Caco-2 (cell line): ENCODE measurements at regions not wholly inside any gene's neighbourhood (a gene's known extent, or its start where the extent isn't known, plus 50 kb on each side); places are given as distances from the start of the nearest gene placed in this dataset.

ENCODE experiments used
- BruUV-seq: library from RNA; stranded (reverse); fragments of 400-500 nt; replicated peaks from 2 replicates; lab custom pipeline; 2021; lab: Mats Ljungman, UMichigan
- CTCF ChIA-PET: fragments of 300-600 bp; sonication (Branson Sonifier 250); formaldehyde crosslinking; loops from one replicate; lab custom pipeline; 2022; ENCODE audit warnings: antibody characterized with exemption; lab: Charles Lee
- POLR2A ChIA-PET: fragments of 300-600 bp; sonication (Branson Sonifier 250); formaldehyde crosslinking; loops from one replicate; lab custom pipeline; 2022; ENCODE audit warnings: antibody characterized with exemption; lab: Charles Lee
- DNase-seq, 2 experiments: peaks; one replicate each; pipeline versions ENCODE4 v3.0.0 to v3.0.0-alpha.2; 2020 to 2022
- H3K27me3 ChIP-seq: replicated peaks from 2 replicates; pipeline ENCODE4 v1.6.0; 2011; ENCODE audit warnings: low read length; ENCODE audit not compliant: control insufficient read depth, insufficient read depth
- H3K36me3 ChIP-seq: 2 replicates; pipeline ENCODE4 v1.5.1; 2011; ENCODE audit warnings: low read length; ENCODE audit not compliant: control insufficient read depth, insufficient read depth
- H3K4me1 ChIP-seq: fragments of 250-450 bp; sonication (Bioruptor Pico); 2 replicates; pipeline ENCODE4 v1.5.1; 2020; ENCODE audit warnings: mild to moderate bottlenecking
- H3K4me3 ChIP-seq: 2 replicates; pipeline ENCODE4 v1.5.1; 2011; ENCODE audit warnings: low read depth, mild to moderate bottlenecking, control low read depth, low read length
- H3K9me3 ChIP-seq: fragments of 250-450 bp; sonication (Bioruptor Pico); 2 replicates; pipeline ENCODE4 v1.5.1; 2020; ENCODE audit warnings: mild to moderate bottlenecking, moderate library complexity
- H3K27ac Mint-ChIP-seq: one replicate; pipeline ENCODE4 v1.8.0; 2022; ENCODE audit warnings: mixed read lengths; ENCODE audit not compliant: unreplicated experiment
- H3K27me3 Mint-ChIP-seq: one replicate; pipeline ENCODE4 v1.8.0; 2022; ENCODE audit warnings: mixed read lengths; ENCODE audit not compliant: insufficient read depth, unreplicated experiment
- H3K36me3 Mint-ChIP-seq: one replicate; pipeline ENCODE4 v1.8.0; 2022; ENCODE audit warnings: mild to moderate bottlenecking, mixed read lengths; ENCODE audit not compliant: insufficient read depth, unreplicated experiment
- H3K4me1 Mint-ChIP-seq: one replicate; pipeline ENCODE4 v1.8.0; 2022; ENCODE audit warnings: low read depth, mixed read lengths; ENCODE audit not compliant: unreplicated experiment
- H3K4me3 Mint-ChIP-seq: one replicate; pipeline ENCODE4 v1.8.0; 2022; ENCODE audit warnings: mild to moderate bottlenecking, moderate library complexity, mixed read lengths; ENCODE audit not compliant: unreplicated experiment
- H3K9me3 Mint-ChIP-seq: one replicate; pipeline ENCODE4 v1.8.0; 2022; ENCODE audit warnings: mixed read lengths; ENCODE audit not compliant: unreplicated experiment
- CTCF ChIP-seq, 2 experiments: fragments of 200-600 bp in 1 of 2; IDR thresholded peaks; 1 replicate in 1 of 2; 2 replicates in 1 of 2; pipeline versions ENCODE4 v1.5.1 to v1.8.0; 2011 to 2022; ENCODE audit warnings: antibody characterized with exemption in 1 of 2, control low read depth in 1 of 2, inconsistent platforms in 1 of 2, low read depth in 1 of 2, low read length in 1 of 2, mild to moderate bottlenecking in 1 of 2, moderate library complexity in 1 of 2; ENCODE audit not compliant: insufficient read depth in 1 of 2, severe bottlenecking in 1 of 2, unreplicated experiment in 1 of 2
- intact Hi-C: fragments of 100-400 bp; cut with micrococcal nuclease; formaldehyde crosslinking; loops from one replicate; pipeline ENCODE4 v1.10.0; 2022; ENCODE audit not compliant: unreplicated experiment

GRCh38 chr22:47624252-47625012, 862.0 kb downstream of the TBC1D22A start:
- CTCF ChIA-PET, result no interaction called here
- no peak overlapping the region for H3K4me3 ChIP-seq
- Mint-ChIP-seq H3K4me3 (no peak overlapping the region), H3K27ac (no peak overlapping the region), H3K27me3 (peaks cover 6% of the 10 kb centered on the region), H3K36me3 (no peaks in the 10 kb centered on the region), H3K4me1 (no peaks in the 10 kb centered on the region), H3K9me3 (no peaks in the 10 kb centered on the region)
- DNase-seq, result no peak
- intact Hi-C loops, result no loop called here
- TF ChIP-seq CTCF (IDR thresholded peaks at IDR 0.05; ENCODE audit: insufficient read depth in 1 of 2, low read depth in 1 of 2, low read length in 1 of 2, severe bottlenecking in 1 of 2, unreplicated experiment in 1 of 2), result no peak
- no peaks in the 10 kb centered on the region for H3K9me3 ChIP-seq
- H3K27me3 ChIP-seq, result no peaks in the 10 kb centered on the region
- no TSS peak for BruUV-seq
- H3K4me1 ChIP-seq, result no peaks in the 10 kb centered on the region
- POLR2A ChIA-PET, result no interaction called here
- no peaks in the 10 kb centered on the region for H3K36me3 ChIP-seq

GRCh38 chr22:47623763-47624148, 861.3 kb downstream of the TBC1D22A start:
- TF ChIP-seq CTCF (IDR thresholded peaks at IDR 0.05; ENCODE audit: insufficient read depth in 1 of 2, low read depth in 1 of 2, low read length in 1 of 2, severe bottlenecking in 1 of 2, unreplicated experiment in 1 of 2), result no peak
- Histone ChIP-seq H3K4me3 (no peak overlapping the region), H3K36me3 (no peaks in the 10 kb centered on the region), H3K27me3 (no peaks in the 10 kb centered on the region), H3K9me3 (no peaks in the 10 kb centered on the region), H3K4me1 (no peaks in the 10 kb centered on the region)
- intact Hi-C loops, result no loop called here
- no peaks in the 10 kb centered on the region for H3K36me3 Mint-ChIP-seq
- no peak for DNase-seq
- H3K27ac Mint-ChIP-seq, result no peak overlapping the region
- POLR2A ChIA-PET, result no interaction called here
- H3K4me1 Mint-ChIP-seq, result no peaks in the 10 kb centered on the region
- BruUV-seq, result no TSS peak
- CTCF ChIA-PET, result no interaction called here
- no peak overlapping the region for H3K4me3 Mint-ChIP-seq
- no peaks in the 10 kb centered on the region for H3K9me3 Mint-ChIP-seq
- peaks cover 6% of the 10 kb centered on the region for H3K27me3 Mint-ChIP-seq

- H3K9me3 Mint-ChIP-seq, result no peaks in the 10 kb centered on the region
- no peaks in the 10 kb centered on the region for H3K4me1 Mint-ChIP-seq
- TF ChIP-seq CTCF (IDR thresholded peaks at IDR 0.05; ENCODE audit: insufficient read depth in 1 of 2, low read depth in 1 of 2, low read length in 1 of 2, severe bottlenecking in 1 of 2, unreplicated experiment in 1 of 2), result no peak
- H3K36me3 Mint-ChIP-seq, result no peaks in the 10 kb centered on the region
- no peaks in the 10 kb centered on the region for H3K36me3 ChIP-seq
- ChIA-PET POLR2A (no interaction called here), CTCF (no interaction called here)
- no TSS peak for BruUV-seq
- H3K27me3 Mint-ChIP-seq, result peaks cover 6% of the 10 kb centered on the region
- H3K27me3 ChIP-seq, result no peaks in the 10 kb centered on the region
- intact Hi-C loops, result no loop called here
- no peak overlapping the region for H3K4me3 Mint-ChIP-seq
- peak in 1 of 2 experiments; percentile 7 for DNase-seq
- no peak overlapping the region for H3K4me3 ChIP-seq
- no peaks in the 10 kb centered on the region for H3K4me1 ChIP-seq
- no peaks in the 10 kb centered on the region for H3K9me3 ChIP-seq
- no peak overlapping the region for H3K27ac Mint-ChIP-seq
These were observed 860.8 kb downstream of the TBC1D22A start for GRCh38 chr22:47623066-47623762.
